ENCODE measurements at regions not wholly inside any gene's neighbourhood (a gene's known extent, or its start where the extent isn't known, plus 50 kb on each side); places are given as distances from the start of the nearest gene placed in this dataset.

- TF ChIP-seq POLR2A (IDR thresholded peaks at IDR 0.05) (no peak), CTCF (IDR thresholded peaks at IDR 0.05) (no peak)
Observed at GRCh38 chr16:75792771-75793492, 66.6 kb upstream of the CPHXL start.
